HUDEP-2 (cell line): ENCODE measurements at regions not wholly inside any gene's neighbourhood (a gene's known extent, or its start where the extent isn't known, plus 50 kb on each side); places are given as distances from the start of the nearest gene placed in this dataset.

Source experiments
- DNase-seq, 76 experiments: peaks; one replicate each; lab custom pipeline; 2025; ENCODE audit not compliant: unreplicated experiment in 76 of 76; lab: John Stamatoyannopoulos, UW

GRCh38 chr4:137694138-137694537 lies 161.8 kb upstream of the PCDH18 start:
- DNase-seq, result no peak

GRCh38 chr4:137693641-137694040 lies 161.3 kb upstream of the PCDH18 start:
- DNase-seq, result no peak

- DNase-seq, result no peak
Measured at GRCh38 chr4:137692205-137692604, 159.9 kb upstream of the PCDH18 start.

GRCh38 chr4:137688651-137689050 lies 156.4 kb upstream of the PCDH18 start:
- DNase-seq, result no peak

- DNase-seq, result no peak
Measured at GRCh38 chr4:137685357-137685756, 153.1 kb upstream of the PCDH18 start.

GRCh38 chr4:137681081-137681480 lies 148.8 kb upstream of the PCDH18 start:
- no peak for DNase-seq

GRCh38 chr4:137678796-137679195 lies 146.5 kb upstream of the PCDH18 start:
- no peak for DNase-seq

- DNase-seq, result no peak
Measured at GRCh38 chr4:137677863-137678262, 145.6 kb upstream of the PCDH18 start.

- no peak for DNase-seq
Measured at GRCh38 chr4:137676357-137676998, 144.2 kb upstream of the PCDH18 start.

GRCh38 chr4:137674066-137674465 lies 141.8 kb upstream of the PCDH18 start:
- no peak for DNase-seq

- DNase-seq, result no peak
Measured at GRCh38 chr4:137668885-137669545, 136.7 kb upstream of the PCDH18 start.

GRCh38 chr4:137664416-137664815 lies 132.1 kb upstream of the PCDH18 start:
- DNase-seq, result no peak

GRCh38 chr4:137664046-137664387 lies 131.7 kb upstream of the PCDH18 start:
- no peak for DNase-seq

- DNase-seq, result no peak
Measured at GRCh38 chr4:137663251-137664045, 131.2 kb upstream of the PCDH18 start.

GRCh38 chr4:137661693-137662092 lies 129.4 kb upstream of the PCDH18 start:
- peak in 8 of 76 experiments; percentile 8 to 56 (median 30) for DNase-seq

GRCh38 chr4:137660211-137660610 lies 127.9 kb upstream of the PCDH18 start:
- no peak for DNase-seq

- no peak for DNase-seq
Measured at GRCh38 chr4:137659431-137659830, 127.1 kb upstream of the PCDH18 start.

GRCh38 chr4:137656661-137657060 lies 124.4 kb upstream of the PCDH18 start:
- DNase-seq, result no peak

GRCh38 chr4:137655302-137655701 lies 123.0 kb upstream of the PCDH18 start:
- no peak for DNase-seq

GRCh38 chr4:137651128-137651527 lies 118.8 kb upstream of the PCDH18 start:
- DNase-seq, result no peak

- DNase-seq, result no peak
Measured at GRCh38 chr4:137649711-137650450, 117.6 kb upstream of the PCDH18 start.
